HG02970 (cell line): ENCODE measurements at regions not wholly inside any gene's neighbourhood (a gene's known extent, or its start where the extent isn't known, plus 50 kb on each side); places are given as distances from the start of the nearest gene placed in this dataset.
"Not testable (repeated sequence)": the region's sequence is repeated elsewhere in the genome, so short reads cannot be mapped to it uniquely, and the experiment has no call there.

ENCODE experiments used
- ATAC-seq: cut with Tn5 transposase; IDR thresholded peaks from one replicate; pipeline ENCODE4 v1.9.1; 2021; ENCODE audit warnings: mild to moderate bottlenecking, moderate library complexity, moderate number of reproducible peaks; ENCODE audit not compliant: unreplicated experiment, low FRiP score

DNA sequence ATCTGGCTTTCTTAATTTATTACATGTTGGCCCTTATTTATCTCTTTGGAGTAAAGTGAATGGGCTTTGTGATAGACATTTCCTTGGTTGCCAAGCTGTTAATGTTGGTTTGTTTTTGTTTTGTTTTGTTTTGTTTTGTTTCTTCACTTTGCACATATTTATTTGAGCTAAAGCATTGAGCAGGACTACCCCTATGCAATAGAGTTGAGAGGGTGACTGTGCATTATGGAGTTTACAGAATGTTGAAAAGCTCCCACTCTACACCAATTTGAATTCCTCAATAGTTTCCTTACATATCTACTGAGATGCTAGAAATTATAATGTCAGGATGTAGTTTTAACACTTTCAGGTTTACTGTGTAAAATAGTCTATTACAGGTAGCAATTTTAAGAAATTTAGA is 462.8 kb upstream of the CBLB start:
- ATAC-seq = no peak

DNA sequence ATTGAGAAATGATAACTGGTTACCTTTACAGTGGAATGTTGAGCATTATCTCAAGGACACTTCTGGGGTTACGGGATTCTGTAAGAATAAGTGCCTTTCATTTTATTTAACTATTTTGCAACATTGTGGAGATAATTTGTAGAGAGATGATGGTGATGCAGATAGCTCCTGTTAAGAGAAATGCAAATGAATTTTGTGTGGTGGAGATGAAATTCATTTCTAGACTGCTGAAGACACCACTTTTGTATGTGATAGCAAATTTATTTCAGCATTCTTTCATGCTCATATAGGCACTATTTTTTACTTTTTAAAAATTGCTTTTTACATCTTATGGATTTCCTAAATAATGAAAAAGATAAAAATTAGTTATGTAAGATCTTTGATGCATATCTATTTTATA is 463.3 kb upstream of the CBLB start:
- ATAC-seq = no peak

DNA sequence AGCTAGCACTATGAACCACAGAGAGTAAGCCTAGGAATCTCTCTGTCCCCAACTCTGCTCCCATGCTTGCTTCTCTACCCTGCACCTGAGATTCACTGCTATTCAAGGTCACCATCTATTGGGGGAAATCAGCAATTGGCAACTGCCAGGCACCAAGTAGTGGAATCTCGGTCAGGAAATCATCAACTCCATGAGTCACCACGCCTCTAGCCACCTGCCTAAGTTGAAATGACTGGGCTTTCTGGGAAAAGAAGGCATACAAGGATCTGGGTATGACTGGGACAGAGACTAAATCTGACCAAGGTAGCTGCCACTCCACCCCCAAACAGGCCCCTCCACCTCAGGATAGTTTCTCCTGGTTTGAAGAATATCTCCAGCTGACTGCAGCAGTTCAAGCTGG is 464.1 kb upstream of the CBLB start:
- peak; percentile 52 for ATAC-seq

DNA sequence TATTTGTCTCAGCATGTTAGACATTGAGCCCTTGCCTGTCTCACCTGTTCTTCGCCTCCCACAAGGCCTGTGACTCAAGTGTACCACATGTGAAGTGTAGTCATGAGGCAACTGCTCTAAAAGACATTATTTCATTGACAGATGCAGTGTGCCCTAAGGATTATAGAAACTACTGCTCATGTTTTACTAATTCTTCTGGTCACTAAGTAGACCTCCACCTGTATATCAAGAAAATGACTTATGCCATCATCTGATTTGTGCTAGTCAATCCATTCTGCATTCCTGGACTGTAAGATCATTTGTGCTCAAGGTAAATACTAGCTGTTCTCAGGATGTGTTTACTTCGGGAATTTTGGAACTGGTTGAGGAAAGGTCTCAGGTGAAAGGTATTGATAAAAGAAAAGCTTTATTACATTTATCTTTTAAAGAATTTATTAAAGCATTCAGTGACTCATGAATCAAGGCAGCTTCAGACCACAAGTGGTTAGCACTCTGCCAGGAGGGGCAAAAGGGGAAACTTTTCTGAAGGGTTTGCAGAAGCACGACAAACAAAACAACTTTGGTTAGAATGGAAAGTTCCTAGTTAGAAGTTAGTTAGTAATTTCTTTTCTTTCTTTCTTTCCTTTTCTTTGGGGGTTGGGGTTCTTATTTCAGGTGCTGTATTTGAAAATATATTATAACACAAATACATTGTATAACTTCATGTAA is 465.3 kb upstream of the CBLB start:
- peak; percentile 46 for ATAC-seq

DNA sequence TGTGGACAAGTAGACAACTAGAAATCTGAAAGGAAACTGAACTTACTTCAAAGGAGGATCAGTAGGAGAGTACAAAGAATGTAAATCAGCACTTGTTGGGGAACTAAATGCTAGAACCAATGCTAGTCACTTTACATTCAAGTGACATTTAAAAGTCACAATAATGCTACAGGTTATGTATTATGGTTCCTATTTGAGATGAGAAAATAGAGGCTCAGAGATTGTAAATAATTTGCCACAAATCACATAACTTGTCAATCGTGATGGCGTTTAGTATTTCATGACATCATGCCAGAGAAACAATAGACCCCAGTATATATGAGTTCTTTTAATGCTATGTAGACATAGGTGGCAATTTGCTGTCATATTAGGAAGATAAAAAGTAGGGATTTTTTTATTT is 467.8 kb upstream of the CBLB start:
- no peak for ATAC-seq

DNA sequence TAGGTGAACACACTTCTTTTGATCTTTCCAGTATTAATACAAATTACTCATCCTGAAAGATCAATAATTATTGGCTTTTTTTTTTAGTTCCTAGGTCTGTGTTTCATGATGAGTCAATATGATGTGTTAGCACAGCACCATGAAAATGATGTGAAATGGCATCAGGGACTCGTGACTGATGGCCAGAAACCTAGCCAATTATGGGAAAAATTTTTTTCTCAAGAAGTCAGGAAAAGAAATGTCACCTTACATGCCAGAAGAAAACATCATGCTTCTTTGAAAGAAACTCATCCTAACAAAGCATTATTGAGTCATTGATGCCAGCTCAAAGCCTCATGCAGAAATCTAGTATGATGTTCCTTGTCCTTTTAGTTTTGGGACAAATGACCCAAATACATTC is 468.3 kb upstream of the CBLB start:
- no peak for ATAC-seq

DNA sequence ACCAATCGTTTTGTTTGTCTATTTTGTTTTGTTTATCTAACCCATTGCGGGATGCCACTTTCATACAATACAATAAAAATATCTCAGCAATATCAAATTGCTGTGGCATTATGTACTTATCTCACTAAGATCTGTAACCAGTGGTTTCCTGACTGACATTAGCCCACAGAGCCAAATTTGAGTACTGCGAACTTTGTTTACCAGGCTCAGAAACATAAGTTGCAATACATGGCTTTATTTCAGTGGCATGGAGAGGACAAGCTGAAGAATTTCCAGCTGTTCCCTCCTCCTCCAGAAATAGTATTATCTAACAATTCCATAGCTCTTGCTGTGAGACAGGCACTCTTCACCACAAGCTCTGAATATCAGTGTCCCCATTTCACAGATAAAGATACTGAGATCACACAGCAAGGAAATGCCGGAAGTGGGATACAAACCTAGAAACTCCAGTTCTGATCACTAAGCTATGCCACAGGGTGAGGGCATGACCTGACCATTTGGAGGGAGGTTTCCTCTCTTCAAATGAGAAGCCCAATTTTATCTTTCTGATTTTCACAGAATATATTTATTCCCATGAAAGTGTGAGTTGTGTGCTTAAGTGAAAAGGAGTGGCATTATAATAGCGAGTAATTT is 469.9 kb upstream of the CBLB start:
- no peak for ATAC-seq

DNA sequence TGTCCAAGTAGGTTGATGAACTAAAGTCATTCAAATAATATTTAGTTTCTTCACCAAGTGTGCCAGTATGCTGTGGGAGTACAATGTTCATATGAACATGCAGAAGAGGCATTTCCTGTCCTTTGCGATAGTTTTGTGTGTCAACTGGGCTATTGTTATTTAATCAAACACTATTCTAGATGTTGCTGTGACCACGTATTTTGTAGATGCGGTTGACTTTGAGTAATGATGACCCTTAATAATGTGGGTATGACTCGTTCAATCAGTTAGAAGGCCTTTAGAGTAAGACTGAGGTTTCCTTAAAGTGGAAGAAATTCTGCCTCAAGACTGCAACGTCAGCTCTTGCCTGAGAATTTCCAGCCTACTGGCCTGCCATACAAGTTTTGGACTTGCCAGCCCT is 470.7 kb upstream of the CBLB start:
- no peak for ATAC-seq

DNA sequence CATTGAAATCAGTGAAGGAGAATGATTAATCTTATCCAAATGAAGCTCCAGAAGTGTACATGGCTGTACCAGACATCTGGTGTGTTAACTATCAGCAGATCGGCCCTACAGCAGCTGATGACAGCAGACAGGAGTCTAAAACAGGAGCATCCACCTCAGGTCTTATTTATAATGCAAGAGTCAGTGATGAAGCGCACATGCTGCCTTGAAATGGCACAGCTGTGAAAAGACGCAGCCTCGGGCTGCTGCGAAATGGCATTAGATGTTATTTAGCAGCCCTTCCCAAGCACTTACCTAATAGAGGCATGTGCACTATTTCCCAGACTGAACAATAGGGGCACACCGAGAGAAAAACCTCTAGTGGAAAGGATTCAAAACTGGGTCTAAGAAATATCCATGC is 472.3 kb upstream of the CBLB start:
- no peak for ATAC-seq

DNA sequence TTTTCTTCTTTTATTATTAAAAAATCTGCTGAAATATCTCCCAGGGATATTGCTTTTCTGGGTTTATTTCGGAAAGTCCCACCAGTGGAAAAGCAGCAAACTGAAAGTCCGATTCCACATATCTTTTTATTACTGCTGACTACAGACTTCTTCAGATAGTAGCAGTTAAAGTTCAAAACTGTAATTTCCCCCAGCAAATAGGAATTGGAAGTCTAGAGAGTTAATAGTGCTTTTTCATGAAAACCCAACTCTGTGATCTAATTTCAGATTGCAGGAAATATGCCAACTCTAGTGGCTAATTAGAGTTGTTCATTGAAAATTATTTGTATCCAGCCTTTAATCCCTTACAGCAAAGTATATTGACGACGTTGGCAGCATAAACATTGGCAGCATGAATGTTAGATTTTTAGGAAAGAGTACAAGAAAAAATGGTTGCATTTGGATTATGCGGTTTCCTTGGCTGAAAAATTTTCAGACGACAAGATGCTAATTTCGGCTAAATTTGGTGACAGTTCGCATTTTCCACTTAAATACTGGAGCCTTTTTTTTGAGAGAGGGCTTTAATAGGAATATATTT is 472.9 kb upstream of the CBLB start:
- no peak for ATAC-seq

DNA sequence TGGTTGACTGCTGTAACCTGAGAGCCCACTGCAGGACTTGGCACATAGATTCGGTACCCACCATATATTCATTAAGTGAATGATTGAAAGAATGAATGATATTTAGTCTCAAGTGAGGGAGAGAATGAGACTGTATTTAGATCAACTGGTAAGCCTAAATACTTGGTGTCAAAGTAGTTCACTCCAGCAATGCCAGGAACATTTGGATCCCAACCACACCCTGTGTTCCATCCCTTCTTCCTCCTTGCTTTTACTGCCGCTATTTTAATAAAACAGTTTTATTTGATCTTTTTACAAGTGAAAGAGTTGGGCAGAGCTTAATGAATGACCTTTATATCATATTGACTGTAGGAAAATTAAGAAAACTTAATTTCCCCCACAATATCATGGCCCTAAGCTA is 473.6 kb upstream of the CBLB start:
- ATAC-seq = no peak

DNA sequence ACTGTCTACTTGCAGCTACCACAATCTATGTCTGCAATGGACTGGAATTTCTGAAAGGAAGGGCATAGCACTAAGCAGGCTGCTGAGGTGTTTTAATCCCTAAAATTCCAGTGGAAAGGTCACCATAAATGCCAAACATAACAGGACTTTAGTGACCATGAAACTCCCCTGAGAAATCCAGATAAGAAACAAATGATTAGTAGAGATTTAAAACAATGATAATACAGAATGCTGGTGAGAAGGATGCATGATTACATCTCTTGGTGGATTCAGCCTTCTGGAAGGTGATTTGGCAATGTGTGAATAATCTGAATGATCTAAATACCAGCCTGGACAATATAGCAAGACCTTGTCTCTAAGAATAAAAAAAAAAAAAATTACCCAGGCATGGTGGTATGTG is 475.0 kb upstream of the CBLB start:
- no peak for ATAC-seq

DNA sequence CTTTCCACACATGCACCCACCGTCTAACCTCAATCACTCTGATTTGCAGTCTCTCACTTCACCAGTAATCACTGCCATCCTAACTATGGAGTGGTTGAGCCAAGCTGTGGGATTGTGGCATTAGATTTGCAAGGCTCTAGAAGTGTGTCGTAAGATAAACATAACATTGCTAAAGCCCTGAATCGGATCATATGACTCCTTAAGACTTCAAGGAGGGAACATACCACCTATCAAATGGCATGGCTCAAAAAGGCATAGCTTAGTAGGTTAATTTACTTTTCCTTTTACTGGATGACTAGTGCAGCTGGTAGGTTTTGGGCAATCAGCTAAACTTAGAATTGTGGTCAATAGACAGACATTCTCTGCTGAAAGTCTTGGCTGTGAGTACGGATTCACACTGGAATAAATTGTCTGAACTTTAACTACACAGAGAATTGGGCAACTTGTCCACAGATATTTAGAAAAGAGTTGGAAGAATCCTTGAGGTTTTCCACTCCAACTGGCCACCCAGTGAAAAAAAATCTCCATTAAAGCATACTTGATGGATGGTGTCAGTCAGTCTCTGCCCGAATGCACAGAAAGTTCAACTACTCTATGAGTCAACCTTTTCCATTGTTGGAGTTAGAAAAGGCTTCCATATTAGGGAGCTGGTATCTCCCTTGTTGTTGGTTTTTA is 476.7 kb upstream of the CBLB start:
- ATAC-seq = no peak

DNA sequence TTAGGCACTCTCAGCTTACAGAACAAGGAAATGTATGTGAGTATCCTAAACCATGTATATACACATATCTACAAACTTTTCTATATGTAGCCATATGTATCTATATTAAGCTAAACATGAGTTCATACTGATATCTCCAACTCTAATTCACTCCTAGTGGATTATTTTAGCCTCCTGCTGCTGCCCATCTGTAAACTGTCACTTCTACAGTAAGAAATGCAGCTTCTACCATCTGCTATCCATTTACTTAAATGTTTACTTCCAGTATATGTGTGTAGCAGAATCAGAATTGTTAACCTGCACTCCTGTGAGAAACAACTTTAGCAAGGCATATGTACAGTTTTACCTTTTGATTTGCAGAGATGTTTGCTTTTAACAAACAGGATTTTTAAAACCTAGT is 478.5 kb upstream of the CBLB start:
- no peak for ATAC-seq

DNA sequence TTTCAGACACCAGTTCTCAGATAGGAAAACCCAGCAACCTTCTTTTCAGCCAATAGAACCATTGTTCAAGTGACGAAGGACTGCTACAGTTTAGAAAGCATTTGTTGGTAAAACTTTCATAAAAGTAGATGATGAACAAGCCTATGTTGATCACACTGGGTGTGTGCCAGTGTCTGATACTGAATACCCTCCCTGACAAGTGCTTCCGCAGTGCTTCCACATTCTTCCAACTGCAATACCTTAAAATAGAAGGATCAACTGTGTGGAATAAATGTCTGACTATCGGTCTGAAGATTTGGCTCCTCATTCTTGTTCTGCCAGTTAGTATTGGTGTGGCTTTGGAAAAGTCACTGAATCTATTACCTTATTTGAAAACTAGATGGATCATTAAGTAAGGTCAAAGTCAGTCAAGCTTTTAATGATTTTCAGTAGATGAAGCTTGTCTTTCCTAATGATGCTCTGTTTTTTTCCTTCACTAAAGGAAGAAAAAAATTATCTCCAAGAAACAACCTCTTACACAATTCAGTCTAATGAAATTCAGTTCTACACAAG is 479.4 kb upstream of the CBLB start:
- ATAC-seq = no peak

DNA sequence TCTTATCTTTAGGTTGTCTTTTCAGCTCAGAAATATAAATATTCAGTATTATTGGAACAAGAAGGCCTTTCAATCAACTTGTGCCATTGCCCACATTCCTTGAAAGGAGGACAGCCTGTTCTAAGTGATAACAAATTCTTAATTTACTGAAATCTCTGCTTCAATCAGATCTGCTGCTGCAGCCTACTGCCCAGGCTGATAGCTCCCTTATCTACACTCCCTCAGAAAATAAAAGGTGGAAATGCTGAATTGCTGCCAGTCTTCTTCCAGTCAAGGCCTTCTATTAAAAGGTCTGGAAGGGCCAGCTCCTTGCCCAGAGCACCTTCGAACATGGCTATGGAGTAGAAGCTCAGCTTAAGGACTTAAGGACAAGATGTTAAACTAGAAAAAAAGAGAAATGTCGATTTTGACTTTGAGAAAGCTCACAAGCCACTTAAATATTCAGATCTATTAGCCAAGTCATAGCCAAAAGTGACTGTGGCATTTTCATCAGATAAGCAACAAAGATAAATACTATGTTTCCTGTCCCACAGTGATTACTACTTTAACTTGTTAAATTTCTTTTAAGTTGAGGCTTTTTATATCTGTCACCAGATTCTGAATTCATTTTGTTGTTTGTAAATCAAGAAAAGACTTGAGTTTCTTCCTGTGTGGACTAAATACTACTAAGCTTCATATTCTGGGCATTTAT is 480.5 kb upstream of the CBLB start:
- ATAC-seq = no peak

DNA sequence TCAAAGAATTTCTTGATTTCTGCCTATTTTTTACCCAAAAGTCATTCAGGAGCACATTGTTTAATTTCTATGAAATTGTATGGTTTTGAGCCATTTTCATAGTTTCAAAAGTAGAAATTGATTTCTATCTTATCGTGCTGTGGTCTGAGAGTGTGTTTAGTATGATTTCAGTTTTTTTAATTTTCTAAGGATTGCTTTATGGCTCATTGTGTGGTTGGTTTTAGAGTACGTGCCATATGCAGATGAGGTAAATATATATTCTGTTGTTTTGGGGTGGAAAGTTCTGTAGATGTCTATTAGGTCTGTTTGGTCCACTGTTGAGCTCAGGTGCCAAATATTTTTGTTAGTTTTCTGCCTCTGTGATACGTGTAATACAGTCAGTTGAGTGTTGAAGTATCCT is 487.1 kb upstream of the CBLB start:
- no peak for ATAC-seq

DNA sequence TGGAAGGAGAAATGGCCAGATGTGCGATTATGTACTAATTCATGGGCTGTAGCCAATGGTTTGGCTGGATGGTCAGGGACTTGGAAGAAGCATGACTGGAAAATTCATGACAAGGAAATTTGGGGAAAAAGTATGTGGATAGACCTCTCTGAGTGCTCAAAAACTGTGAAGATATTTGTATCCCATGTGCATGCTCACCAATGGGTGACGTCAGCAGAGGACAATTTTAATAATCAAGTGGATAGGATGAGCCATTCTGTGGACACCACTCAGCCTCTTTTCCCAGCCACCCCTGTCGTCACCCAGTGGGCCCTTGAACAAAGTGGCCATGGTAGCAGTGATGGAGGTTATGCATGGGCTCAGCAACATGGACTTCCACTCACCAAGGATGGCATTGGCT is 490.9 kb upstream of the CBLB start:
- no peak for ATAC-seq

DNA sequence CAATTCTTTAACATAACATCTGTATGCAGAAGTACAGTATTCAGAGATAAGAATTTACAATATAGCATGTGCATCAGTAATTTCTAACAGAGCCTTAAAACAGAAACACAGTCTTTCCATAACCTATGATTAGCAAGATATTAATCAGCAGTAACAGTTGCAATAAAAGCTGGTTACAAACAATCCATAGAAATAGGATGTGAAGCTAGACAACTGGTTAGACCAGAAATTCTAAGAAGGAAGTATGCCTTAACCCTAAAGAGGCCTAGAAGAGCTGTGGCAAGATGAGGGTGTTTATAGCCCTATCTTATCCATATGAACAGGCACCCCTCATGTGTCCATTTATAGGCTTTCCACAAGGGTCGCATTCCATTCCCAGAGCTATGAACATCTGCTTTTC is 492.1 kb upstream of the CBLB start:
- ATAC-seq = not testable (repeated sequence)

DNA sequence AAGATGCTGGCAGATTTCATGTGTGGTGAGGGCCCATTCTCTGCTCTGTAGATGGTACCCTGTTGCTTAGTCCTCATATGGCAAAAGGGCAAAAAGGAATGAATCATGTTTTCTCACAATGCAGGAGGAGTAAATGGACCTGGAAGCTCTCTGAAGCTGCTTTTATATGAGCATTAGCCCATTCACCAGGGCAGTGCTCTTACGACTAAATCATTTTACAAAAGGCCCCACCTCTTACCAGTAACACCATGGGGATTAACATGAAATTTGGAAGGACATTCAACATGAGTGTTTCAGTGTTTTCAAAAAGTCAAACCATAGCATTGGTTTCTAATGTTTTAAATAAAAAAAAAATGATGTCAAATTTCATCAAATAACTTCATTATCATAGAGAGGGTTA is 495.7 kb upstream of the CBLB start:
- no peak for ATAC-seq
